Mesendoderm (in vitro differentiated cells): ENCODE measurements at regions not wholly inside any gene's neighbourhood (a gene's known extent, or its start where the extent isn't known, plus 50 kb on each side); places are given as distances from the start of the nearest gene placed in this dataset.

Experiments
- DNase-seq: peaks from one replicate; pipeline ENCODE4 v3.0.0; 2013
- H2AK5ac ChIP-seq: 2 replicates; pipeline ENCODE4 v1.6.1; 2013; ENCODE audit warnings: low read length, inconsistent platforms
- H2BK120ac ChIP-seq: 2 replicates; pipeline ENCODE4 v1.6.1; 2013; ENCODE audit warnings: low read depth, mild to moderate bottlenecking, low read length, moderate library complexity, mixed read lengths
- H2BK15ac ChIP-seq: replicated peaks from 2 replicates; pipeline ENCODE4 v1.6.1; 2013; ENCODE audit warnings: low read depth, mild to moderate bottlenecking, moderate library complexity
- H2BK5ac ChIP-seq: 2 replicates; pipeline ENCODE4 v1.6.1; 2013; ENCODE audit warnings: low read length, inconsistent platforms
- H3K18ac ChIP-seq: 2 replicates; pipeline ENCODE4 v1.6.1; 2013; ENCODE audit warnings: mild to moderate bottlenecking, low read length, mixed read lengths
- H3K23ac ChIP-seq: one replicate; pipeline ENCODE4 v1.6.1; 2013; ENCODE audit warnings: low read length
- H3K27ac ChIP-seq: 2 replicates; pipeline ENCODE4 v1.5.1; 2013; ENCODE audit warnings: low read depth, mild to moderate bottlenecking, inconsistent platforms, low read length, moderate library complexity
- H3K27me3 ChIP-seq: 2 replicates; pipeline ENCODE4 v1.6.1; 2013; ENCODE audit warnings: low read length, control low read depth, mild to moderate bottlenecking, inconsistent platforms; ENCODE audit not compliant: insufficient read depth, poor library complexity
- H3K36me3 ChIP-seq: 2 replicates; pipeline ENCODE4 v1.6.1; 2013; ENCODE audit warnings: low read length, inconsistent platforms; ENCODE audit not compliant: control insufficient read depth, insufficient read depth
- H3K4ac ChIP-seq: one replicate; pipeline ENCODE4 v1.6.1; 2013; ENCODE audit warnings: low read depth, mild to moderate bottlenecking, low read length, moderate library complexity
- H3K4me1 ChIP-seq: 2 replicates; pipeline ENCODE4 v1.6.1; 2013; ENCODE audit warnings: low read depth, low read length, inconsistent platforms; ENCODE audit not compliant: control insufficient read depth
- H3K4me2 ChIP-seq: 2 replicates; pipeline ENCODE4 v1.6.1; 2013; ENCODE audit warnings: low read length
- H3K4me3 ChIP-seq: 2 replicates; pipeline ENCODE4 v1.5.1; 2013; ENCODE audit warnings: mild to moderate bottlenecking, low read length
- H3K56ac ChIP-seq: one replicate; pipeline ENCODE4 v1.6.1; 2013; ENCODE audit warnings: low read length
- H3K79me1 ChIP-seq: 2 replicates; pipeline ENCODE4 v1.6.1; 2013; ENCODE audit warnings: low read length, inconsistent platforms
- H3K79me2 ChIP-seq: 2 replicates; pipeline ENCODE4 v1.6.1; 2013; ENCODE audit warnings: mild to moderate bottlenecking, low read length; ENCODE audit not compliant: control insufficient read depth, insufficient read depth
- H3K9ac ChIP-seq: 2 replicates; pipeline ENCODE4 v1.6.1; 2013; ENCODE audit warnings: low read length, inconsistent platforms
- H4K5ac ChIP-seq: one replicate; pipeline ENCODE4 v1.6.1; 2013; ENCODE audit warnings: low read length
- H4K8ac ChIP-seq: one replicate; pipeline ENCODE4 v1.6.1; 2013; ENCODE audit warnings: low read depth, mild to moderate bottlenecking, control low read depth, low read length, moderate library complexity
- WGBS: extraction: QIAGEN DNeasy Blood & Tissue Kit; methylation state at CpG from one replicate; pipeline ENCODE4 v1.1.7; 2013; ENCODE audit warnings: low lambda C conversion rate, missing lambda C conversion rate; ENCODE audit not compliant: insufficient coverage; ENCODE audit errors: extremely low coverage; 5-methylcytosine and 5-hydroxymethylcytosine counted together

DNA sequence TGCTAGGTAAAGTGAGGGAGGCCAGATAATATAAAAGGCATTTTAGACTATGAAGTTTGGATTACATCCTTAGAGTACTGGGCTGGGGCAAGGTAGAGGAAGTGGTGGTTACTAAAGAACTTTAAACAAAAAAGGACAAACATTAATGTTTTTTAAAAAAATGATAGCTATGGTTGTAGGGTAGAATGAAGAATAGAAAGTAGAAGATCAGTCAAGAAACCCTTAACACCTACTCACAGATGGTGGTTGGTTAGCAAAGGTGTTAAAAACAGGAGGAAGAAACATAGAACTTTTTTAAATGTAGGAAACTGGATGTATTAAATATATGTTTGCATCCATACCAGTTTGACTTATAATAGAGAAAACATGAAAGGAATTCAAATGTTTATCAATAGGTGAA is 80.7 kb upstream of the ELOVL5 start:
- no peak overlapping the region for H3K9ac ChIP-seq
- no peak for DNase-seq
- H3K79me2 ChIP-seq = no peaks in the 10 kb centered on the region
- H3K4me3 ChIP-seq = no peak overlapping the region
- H3K56ac ChIP-seq = no peak overlapping the region
- H3K27me3 ChIP-seq = no peaks in the 10 kb centered on the region
- no peak overlapping the region for H2BK15ac ChIP-seq
- H3K27ac ChIP-seq = no peak overlapping the region
- H3K36me3 ChIP-seq = no peaks in the 10 kb centered on the region
- no peak overlapping the region for H3K23ac ChIP-seq
- no peak overlapping the region for H3K4me2 ChIP-seq
- no peak overlapping the region for H4K8ac ChIP-seq
- H2AK5ac ChIP-seq = no peak overlapping the region
- H3K4ac ChIP-seq = no peak overlapping the region
- no peak overlapping the region for H2BK5ac ChIP-seq
- no peak overlapping the region for H4K5ac ChIP-seq
- no peak overlapping the region for H3K18ac ChIP-seq
- H2BK120ac ChIP-seq = no peak overlapping the region
- no peaks in the 10 kb centered on the region for H3K79me1 ChIP-seq
- H3K4me1 ChIP-seq = peaks cover 2% of the 10 kb centered on the region

DNA sequence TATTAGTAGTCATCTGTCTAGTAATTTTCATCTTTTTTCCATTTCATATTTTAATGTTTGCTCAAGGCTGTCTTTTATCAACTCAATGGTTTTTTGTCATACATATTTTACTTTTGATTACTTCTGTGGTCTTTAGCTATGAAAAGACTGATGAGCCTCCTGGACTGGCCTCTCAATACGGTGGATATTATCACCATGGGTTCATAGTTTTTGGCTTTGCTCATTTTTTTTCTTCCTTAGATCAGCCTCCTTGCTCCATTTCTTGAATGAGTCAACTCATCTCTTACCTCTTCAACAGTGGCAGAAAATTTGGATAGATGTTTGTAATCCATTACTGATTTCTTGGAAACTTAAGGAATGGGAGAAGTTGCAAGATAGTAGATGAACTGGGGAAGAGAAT is 80.1 kb upstream of the ELOVL5 start:
- H3K9ac ChIP-seq = no peak overlapping the region
- H3K56ac ChIP-seq = no peak overlapping the region
- H3K4me3 ChIP-seq = no peak overlapping the region
- no peak overlapping the region for H3K4ac ChIP-seq
- no peak overlapping the region for H3K23ac ChIP-seq
- no peak overlapping the region for H3K4me2 ChIP-seq
- no peak overlapping the region for H4K5ac ChIP-seq
- H4K8ac ChIP-seq = no peak overlapping the region
- no peak overlapping the region for H3K27ac ChIP-seq
- H3K27me3 ChIP-seq = no peaks in the 10 kb centered on the region
- no peak overlapping the region for H2BK120ac ChIP-seq
- H3K18ac ChIP-seq = no peak overlapping the region
- no peak overlapping the region for H2BK5ac ChIP-seq
- no peak for DNase-seq
- H2AK5ac ChIP-seq = no peak overlapping the region
- no peaks in the 10 kb centered on the region for H3K79me2 ChIP-seq
- WGBS = no CpG with 5 or more reads among the region's 1 CpG
- H2BK15ac ChIP-seq = no peak overlapping the region
- peaks cover 2% of the 10 kb centered on the region for H3K4me1 ChIP-seq
- H3K36me3 ChIP-seq = no peaks in the 10 kb centered on the region
- no peaks in the 10 kb centered on the region for H3K79me1 ChIP-seq

DNA sequence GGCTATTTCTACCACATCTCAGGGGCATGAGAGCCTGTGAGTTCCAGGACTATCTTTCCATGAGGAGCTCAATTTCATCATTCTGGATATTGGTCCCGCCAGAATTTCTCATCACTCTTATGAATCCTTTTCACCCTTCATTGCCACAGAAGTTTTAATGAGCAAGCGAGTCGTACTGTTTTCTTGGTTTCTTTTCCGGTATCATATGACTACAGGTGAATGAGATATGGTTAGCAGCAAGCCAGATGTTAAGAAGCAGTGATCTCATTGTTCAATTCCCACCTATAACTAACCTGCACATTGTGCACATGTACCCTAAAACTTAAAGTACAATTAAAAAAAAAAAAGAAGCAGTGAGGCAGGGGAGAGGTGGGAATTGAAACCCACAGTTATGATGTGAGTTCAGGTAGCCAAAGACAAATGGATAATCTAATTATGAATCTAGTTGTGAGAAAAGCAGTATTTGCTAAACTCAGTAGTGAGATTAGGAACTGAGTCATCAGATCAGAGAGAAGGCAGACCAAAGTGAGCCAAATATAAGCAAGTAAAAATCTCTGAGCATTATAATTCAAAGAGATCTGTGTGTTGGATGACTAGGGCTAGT is 78.0 kb upstream of the ELOVL5 start:
- Histone ChIP-seq H3K79me2 (no peaks in the 10 kb centered on the region), H3K4me3 (no peak overlapping the region), H2BK5ac (no peak overlapping the region), H3K4me1 (peaks cover 2% of the 10 kb centered on the region), H3K4me2 (no peak overlapping the region), H2AK5ac (no peak overlapping the region), H4K8ac (no peak overlapping the region), H3K4ac (no peak overlapping the region), H3K79me1 (no peaks in the 10 kb centered on the region), H3K23ac (no peak overlapping the region), H4K5ac (no peak overlapping the region), H2BK15ac (no peak overlapping the region), H3K36me3 (no peaks in the 10 kb centered on the region), H2BK120ac (no peak overlapping the region), H3K27me3 (no peaks in the 10 kb centered on the region), H3K9ac (no peak overlapping the region), H3K18ac (no peak overlapping the region), H3K56ac (no peak overlapping the region), H3K27ac (no peak overlapping the region)
- no CpG with 5 or more reads among the region's 4 CpGs for WGBS
- DNase-seq = no peak

DNA sequence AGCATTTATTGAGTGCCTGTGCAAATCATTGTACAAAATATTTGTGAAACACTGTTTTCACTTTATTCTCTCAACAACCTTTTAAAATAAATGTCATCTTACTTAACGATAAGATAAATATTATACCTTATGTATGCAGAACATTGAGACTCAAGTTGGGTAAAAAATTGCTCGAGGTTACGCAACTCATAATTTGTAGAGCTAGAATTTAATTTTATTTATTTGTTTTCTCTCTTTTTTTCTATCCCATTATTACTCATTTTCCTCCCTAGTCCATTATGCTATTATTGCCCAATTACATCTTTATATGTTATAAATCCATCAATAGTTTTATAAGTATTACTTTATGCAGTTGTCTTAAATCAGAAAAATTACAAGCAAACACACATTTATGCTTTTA is 77.4 kb upstream of the ELOVL5 start:
- H3K4me3 ChIP-seq = no peak overlapping the region
- no peak overlapping the region for H3K4ac ChIP-seq
- H4K5ac ChIP-seq = no peak overlapping the region
- DNase-seq = no peak
- H3K79me1 ChIP-seq = no peaks in the 10 kb centered on the region
- no peak overlapping the region for H3K27ac ChIP-seq
- no peak overlapping the region for H2BK15ac ChIP-seq
- H3K4me2 ChIP-seq = no peak overlapping the region
- H3K56ac ChIP-seq = no peak overlapping the region
- H3K18ac ChIP-seq = no peak overlapping the region
- H3K9ac ChIP-seq = no peak overlapping the region
- no peaks in the 10 kb centered on the region for H3K79me2 ChIP-seq
- H3K27me3 ChIP-seq = no peaks in the 10 kb centered on the region
- no peak overlapping the region for H2BK5ac ChIP-seq
- 100% methylated on average over 1 of the region's 3 CpGs for WGBS
- H3K4me1 ChIP-seq = peaks cover 2% of the 10 kb centered on the region
- H4K8ac ChIP-seq = no peak overlapping the region
- no peak overlapping the region for H3K23ac ChIP-seq
- H3K36me3 ChIP-seq = no peaks in the 10 kb centered on the region
- no peak overlapping the region for H2AK5ac ChIP-seq
- H2BK120ac ChIP-seq = no peak overlapping the region

DNA sequence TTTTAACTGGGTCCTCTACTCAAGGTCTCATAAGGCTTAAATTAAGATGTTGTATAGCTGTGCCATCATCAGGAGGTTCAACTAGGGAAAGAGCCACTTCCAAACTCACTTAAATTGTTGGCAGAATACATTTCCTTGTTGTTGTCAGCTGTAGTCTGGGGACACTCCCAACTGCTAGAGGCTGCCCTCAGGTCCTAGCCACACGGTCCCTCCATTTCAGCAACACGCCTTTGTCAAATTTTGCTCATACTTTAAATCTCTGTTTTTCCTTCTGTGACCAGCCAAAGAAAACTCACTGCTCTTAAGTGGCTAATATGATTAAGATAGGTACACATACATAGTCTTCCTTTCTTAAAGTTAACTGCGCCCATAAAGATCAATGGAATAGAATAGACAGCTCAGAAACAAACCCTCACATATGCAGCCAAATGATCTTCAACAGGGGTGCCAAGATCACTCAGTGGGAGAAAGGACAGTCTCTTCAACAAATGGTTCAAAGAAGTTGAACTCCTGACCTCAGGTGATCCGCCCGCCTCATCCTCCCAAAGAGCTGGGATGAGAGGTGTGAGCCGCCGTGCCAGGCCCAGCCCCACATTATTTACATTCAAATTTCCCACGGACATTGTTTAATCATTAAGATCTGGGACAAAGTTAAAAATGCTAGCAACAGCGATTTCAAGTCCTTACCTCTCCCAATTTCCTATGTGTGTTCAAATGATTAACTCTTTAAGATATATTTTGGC is 76.4 kb upstream of the ELOVL5 start:
- no CpG with 5 or more reads among the region's 9 CpGs for WGBS
- Histone ChIP-seq H3K18ac (no peak overlapping the region), H2BK5ac (no peak overlapping the region), H3K79me2 (no peaks in the 10 kb centered on the region), H3K4me2 (no peak overlapping the region), H3K4me3 (no peak overlapping the region), H3K9ac (no peak overlapping the region), H3K23ac (no peak overlapping the region), H4K5ac (no peak overlapping the region), H2BK120ac (no peak overlapping the region), H2AK5ac (no peak overlapping the region), H3K4ac (no peak overlapping the region), H3K79me1 (no peaks in the 10 kb centered on the region), H3K27me3 (no peaks in the 10 kb centered on the region), H3K4me1 (peaks cover 2% of the 10 kb centered on the region), H2BK15ac (no peak overlapping the region), H3K27ac (no peak overlapping the region), H4K8ac (no peak overlapping the region), H3K56ac (no peak overlapping the region), H3K36me3 (no peaks in the 10 kb centered on the region)
- no peak for DNase-seq

DNA sequence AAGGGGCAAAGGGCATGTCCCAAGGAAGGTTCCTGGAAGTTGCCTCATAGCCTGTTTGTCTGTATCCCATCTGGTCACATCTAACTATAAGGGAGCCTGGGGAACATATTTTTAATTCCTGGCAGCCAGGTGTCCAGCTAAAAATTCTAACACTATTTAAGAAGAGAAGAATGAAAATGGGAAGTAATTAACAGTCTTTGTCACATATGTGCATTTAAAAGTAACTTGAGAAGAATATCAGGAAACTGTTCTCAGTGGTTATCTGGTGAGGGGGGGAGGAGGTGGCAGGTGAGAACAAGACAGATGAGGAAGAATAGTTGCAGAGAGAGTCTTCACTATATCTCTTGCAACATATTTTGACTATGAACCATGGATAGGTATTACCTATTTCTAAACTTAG is 75.5 kb upstream of the ELOVL5 start:
- H2BK5ac ChIP-seq = no peak overlapping the region
- H3K18ac ChIP-seq = no peak overlapping the region

More for the DNA sequence above, 75.5 kb upstream of the ELOVL5 start:
- Histone ChIP-seq H3K23ac (no peak overlapping the region), H3K4me3 (no peak overlapping the region), H3K4ac (no peak overlapping the region), H3K27me3 (no peaks in the 10 kb centered on the region), H3K9ac (no peak overlapping the region), H4K5ac (no peak overlapping the region), H3K36me3 (no peaks in the 10 kb centered on the region), H2BK15ac (no peak overlapping the region), H3K79me2 (no peaks in the 10 kb centered on the region), H3K56ac (no peak overlapping the region), H3K27ac (no peak overlapping the region), H4K8ac (no peak overlapping the region), H2BK120ac (no peak overlapping the region), H3K4me1 (peaks cover 2% of the 10 kb centered on the region), H3K79me1 (no peaks in the 10 kb centered on the region), H2AK5ac (no peak overlapping the region), H3K4me2 (no peak overlapping the region)
- DNase-seq = no peak
